ENCODE measurements at regions not wholly inside any gene's neighbourhood (a gene's known extent, or its start where the extent isn't known, plus 50 kb on each side); places are given as distances from the start of the nearest gene placed in this dataset.
A peak's percentile ranks its signal among the peaks of the same experiment; 100 is the strongest.
"Not testable (repeated sequence)": the region's sequence is repeated elsewhere in the genome, so short reads cannot be mapped to it uniquely, and the experiment has no call there.

- DNase-seq = no peak
Observed at GRCh38 chrX:26581091-26581490, 365.1 kb downstream of the MAGEB5 start.

- no peak for DNase-seq
Observed at GRCh38 chrX:26580021-26580420, 364.1 kb downstream of the MAGEB5 start.

GRCh38 chrX:26574234-26574633, 358.3 kb downstream of the MAGEB5 start:
- no peak for DNase-seq

GRCh38 chrX:26562156-26562555, 346.2 kb downstream of the MAGEB5 start:
- no peak for DNase-seq

GRCh38 chrX:26559855-26560254, 343.9 kb downstream of the MAGEB5 start:
- DNase-seq = no peak

GRCh38 chrX:26558719-26559386, 342.9 kb downstream of the MAGEB5 start:
- no peak for DNase-seq

- no peak for DNase-seq
Observed at GRCh38 chrX:26557691-26558321, 341.8 kb downstream of the MAGEB5 start.

- not testable (repeated sequence) for DNase-seq
Observed at GRCh38 chrX:26525768-26526167, 309.8 kb downstream of the MAGEB5 start.

GRCh38 chrX:26522501-26522900, 306.5 kb downstream of the MAGEB5 start:
- no peak for DNase-seq

GRCh38 chrX:26511589-26512363, 295.8 kb downstream of the MAGEB5 start:
- peak; percentile 2 for DNase-seq

- DNase-seq = no peak
Observed at GRCh38 chrX:26470941-26471340, 255.0 kb downstream of the MAGEB5 start.

- DNase-seq = no peak
Observed at GRCh38 chrX:26466387-26466786, 250.4 kb downstream of the MAGEB5 start.

- DNase-seq = no peak
Observed at GRCh38 chrX:26445288-26445687, 229.3 kb downstream of the MAGEB5 start.

GRCh38 chrX:26444417-26444816, 228.4 kb downstream of the MAGEB5 start:
- DNase-seq = not testable (repeated sequence)

GRCh38 chrX:26442340-26442739, 226.4 kb downstream of the MAGEB5 start:
- no peak for DNase-seq

GRCh38 chrX:26414534-26414933, 198.6 kb downstream of the MAGEB5 start:
- no peak for DNase-seq

- no peak for DNase-seq
Observed at GRCh38 chrX:26411045-26411444, 195.1 kb downstream of the MAGEB5 start.

GRCh38 chrX:26409636-26410035, 193.7 kb downstream of the MAGEB5 start:
- DNase-seq = no peak

GRCh38 chrX:26387906-26388305, 171.9 kb downstream of the MAGEB5 start:
- no peak for DNase-seq

GRCh38 chrX:26376037-26376708, 160.2 kb downstream of the MAGEB5 start:
- DNase-seq = no peak

- DNase-seq = no peak
Observed at GRCh38 chrX:26375346-26375745, 159.4 kb downstream of the MAGEB5 start.

GRCh38 chrX:26373829-26374228, 157.9 kb downstream of the MAGEB5 start:
- no peak for DNase-seq

GRCh38 chrX:26352891-26353430, 137.0 kb downstream of the MAGEB5 start:
- DNase-seq = no peak

Measured in GDM1 (cell line).